ENCODE measurements at regions not wholly inside any gene's neighbourhood (a gene's known extent, or its start where the extent isn't known, plus 50 kb on each side); places are given as distances from the start of the nearest gene placed in this dataset.

DNA sequence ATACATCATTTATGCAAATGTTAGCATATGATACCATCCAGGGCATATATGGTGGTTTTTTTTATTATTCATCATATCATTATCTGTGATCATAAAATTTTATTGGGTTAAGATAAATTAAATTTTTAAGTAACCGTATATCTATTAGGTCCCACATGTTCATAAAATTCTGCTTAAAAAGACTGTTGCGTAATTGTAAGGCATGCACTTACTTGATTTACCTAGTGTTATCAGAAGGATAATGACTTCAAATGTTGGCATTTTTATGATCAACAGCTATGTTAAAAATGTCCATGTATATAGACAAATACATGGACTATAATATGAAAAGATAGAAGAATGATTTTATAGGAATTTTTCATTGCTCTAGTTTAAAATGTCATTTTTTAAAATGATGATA, 1625.5 kb upstream of the CELF4 start:
- Histone ChIP-seq H4K91ac (ENCODE audit: low read depth, low read length, poor library complexity) (no peak overlapping the region), H3K23ac (ENCODE audit: low read depth, low read length, poor library complexity) (no peak overlapping the region), H3K9me3 (replicated peaks in 1 of 2; ENCODE audit: control insufficient read depth in 2 of 2, insufficient read depth in 1 of 2, low read depth in 1 of 2, low read length in 2 of 2) (no peaks in the 10 kb centered on the region), H3K27me3 (ENCODE audit: control insufficient read depth in 3 of 3, insufficient read depth in 3 of 3, low read depth in 1 of 3, low read length in 3 of 3) (no peaks in the 10 kb centered on the region), H2BK12ac (ENCODE audit: low read length) (no peak overlapping the region), H3K36me3 (replicated peaks in 1 of 2; ENCODE audit: control insufficient read depth in 2 of 2, insufficient read depth in 2 of 2, low read length in 2 of 2) (no peaks in the 10 kb centered on the region), H3K14ac (ENCODE audit: low read length) (no peak overlapping the region), H3K4me2 (ENCODE audit: insufficient read depth, low read length, poor library complexity, severe bottlenecking) (no peak overlapping the region), H3K4me1 (ENCODE audit: control insufficient read depth in 2 of 2, insufficient read depth in 1 of 2, low read depth in 1 of 2, low read length in 2 of 2) (peaks cover 0 to 3% of the 10 kb centered on the region in 2 donors), H3K27ac (replicated peaks; ENCODE audit: low read length) (no peak overlapping the region), H2BK5ac (ENCODE audit: low read length) (no peak overlapping the region), H2AFZ (ENCODE audit: low read length) (no peak overlapping the region), H2AK5ac (ENCODE audit: low read depth, low read length) (no peak overlapping the region), H3K9ac (ENCODE audit: low read depth, low read length, poor library complexity) (no peak overlapping the region), H2BK15ac (ENCODE audit: low read length) (no peak overlapping the region), H3K18ac (ENCODE audit: low read length) (no peak overlapping the region), H2BK120ac (ENCODE audit: low read depth, low read length) (no peak overlapping the region), H4K8ac (ENCODE audit: low read depth, low read length) (no peak overlapping the region), H3K4ac (ENCODE audit: low read length) (no peak overlapping the region), H3K79me1 (ENCODE audit: low read depth, low read length) (no peaks in the 10 kb centered on the region), H3K4me3 (ENCODE audit: low read length in 2 of 2) (no peak overlapping the region)
- no CpG with 5 or more reads among the region's 2 CpGs for WGBS, 2 donors (ENCODE audit: extremely low coverage in 2 of 2, insufficient read length in 2 of 2, insufficient replicate concordance in 1 of 2)
- DNase-seq (ENCODE audit: low spot score): no peak

- Histone ChIP-seq H3K4me3 (ENCODE audit: low read length in 2 of 2) (no peak overlapping the region), H3K23ac (ENCODE audit: low read depth, low read length, poor library complexity) (no peak overlapping the region), H2BK15ac (ENCODE audit: low read length) (no peak overlapping the region), H3K18ac (ENCODE audit: low read length) (no peak overlapping the region), H3K4me2 (ENCODE audit: insufficient read depth, low read length, poor library complexity, severe bottlenecking) (no peak overlapping the region), H3K27me3 (ENCODE audit: control insufficient read depth in 3 of 3, insufficient read depth in 3 of 3, low read depth in 1 of 3, low read length in 3 of 3) (no peaks in the 10 kb centered on the region), H3K79me1 (ENCODE audit: low read depth, low read length) (no peaks in the 10 kb centered on the region), H3K36me3 (replicated peaks in 1 of 2; ENCODE audit: control insufficient read depth in 2 of 2, insufficient read depth in 2 of 2, low read length in 2 of 2) (no peaks in the 10 kb centered on the region), H3K4me1 (ENCODE audit: control insufficient read depth in 2 of 2, insufficient read depth in 1 of 2, low read depth in 1 of 2, low read length in 2 of 2) (peaks cover 0 to 3% of the 10 kb centered on the region in 2 donors), H3K9me3 (replicated peaks in 1 of 2; ENCODE audit: control insufficient read depth in 2 of 2, insufficient read depth in 1 of 2, low read depth in 1 of 2, low read length in 2 of 2) (no peaks in the 10 kb centered on the region), H3K4ac (ENCODE audit: low read length) (no peak overlapping the region), H3K9ac (ENCODE audit: low read depth, low read length, poor library complexity) (no peak overlapping the region), H2AK5ac (ENCODE audit: low read depth, low read length) (no peak overlapping the region), H4K91ac (ENCODE audit: low read depth, low read length, poor library complexity) (no peak overlapping the region), H2AFZ (ENCODE audit: low read length) (no peak overlapping the region), H3K27ac (replicated peaks; ENCODE audit: low read length) (no peak overlapping the region), H3K14ac (ENCODE audit: low read length) (no peak overlapping the region), H2BK120ac (ENCODE audit: low read depth, low read length) (no peak overlapping the region), H2BK12ac (ENCODE audit: low read length) (no peak overlapping the region), H4K8ac (ENCODE audit: low read depth, low read length) (no peak overlapping the region), H2BK5ac (ENCODE audit: low read length) (no peak overlapping the region)
- DNase-seq (ENCODE audit: low spot score): no peak
- WGBS, 2 donors (ENCODE audit: extremely low coverage in 2 of 2, insufficient read length in 2 of 2, insufficient replicate concordance in 1 of 2): no CpG with 5 or more reads among the region's 3 CpGs
Observed at GRCh38 chr18:39190508-39190907, 1624.9 kb upstream of the CELF4 start.

- no peak overlapping the region for H2BK5ac ChIP-seq (ENCODE audit: low read length)
- H3K4me3 ChIP-seq (ENCODE audit: low read length in 2 of 2): no peak overlapping the region
- no peaks in the 10 kb centered on the region for H3K9me3 ChIP-seq (replicated peaks in 1 of 2; ENCODE audit: control insufficient read depth in 2 of 2, insufficient read depth in 1 of 2, low read depth in 1 of 2, low read length in 2 of 2)
- H3K23ac ChIP-seq (ENCODE audit: low read depth, low read length, poor library complexity): no peak overlapping the region
- H3K36me3 ChIP-seq (replicated peaks in 1 of 2; ENCODE audit: control insufficient read depth in 2 of 2, insufficient read depth in 2 of 2, low read length in 2 of 2): no peaks in the 10 kb centered on the region
- no peak overlapping the region for H3K4me2 ChIP-seq (ENCODE audit: insufficient read depth, low read length, poor library complexity, severe bottlenecking)
- H2BK15ac ChIP-seq (ENCODE audit: low read length): no peak overlapping the region
- H3K14ac ChIP-seq (ENCODE audit: low read length): no peak overlapping the region
- no peak overlapping the region for H2BK120ac ChIP-seq (ENCODE audit: low read depth, low read length)
- H3K4ac ChIP-seq (ENCODE audit: low read length): no peak overlapping the region
- no peak overlapping the region for H3K9ac ChIP-seq (ENCODE audit: low read depth, low read length, poor library complexity)
- H4K8ac ChIP-seq (ENCODE audit: low read depth, low read length): no peak overlapping the region
- no peak overlapping the region for H3K27ac ChIP-seq (replicated peaks; ENCODE audit: low read length)
- no CpG with 5 or more reads among the region's 2 CpGs for WGBS, 2 donors (ENCODE audit: extremely low coverage in 2 of 2, insufficient read length in 2 of 2, insufficient replicate concordance in 1 of 2)
- H3K4me1 ChIP-seq (ENCODE audit: control insufficient read depth in 2 of 2, insufficient read depth in 1 of 2, low read depth in 1 of 2, low read length in 2 of 2): peaks cover 0 to 3% of the 10 kb centered on the region in 2 donors
- H4K91ac ChIP-seq (ENCODE audit: low read depth, low read length, poor library complexity): no peak overlapping the region
- DNase-seq (ENCODE audit: low spot score): no peak
- H3K79me1 ChIP-seq (ENCODE audit: low read depth, low read length): no peaks in the 10 kb centered on the region
- no peak overlapping the region for H2AK5ac ChIP-seq (ENCODE audit: low read depth, low read length)
- H2BK12ac ChIP-seq (ENCODE audit: low read length): no peak overlapping the region
- no peak overlapping the region for H3K18ac ChIP-seq (ENCODE audit: low read length)
- no peak overlapping the region for H2AFZ ChIP-seq (ENCODE audit: low read length)
- no peaks in the 10 kb centered on the region for H3K27me3 ChIP-seq (ENCODE audit: control insufficient read depth in 3 of 3, insufficient read depth in 3 of 3, low read depth in 1 of 3, low read length in 3 of 3)
Observed at GRCh38 chr18:39188278-39188677, 1622.7 kb upstream of the CELF4 start.

DNA sequence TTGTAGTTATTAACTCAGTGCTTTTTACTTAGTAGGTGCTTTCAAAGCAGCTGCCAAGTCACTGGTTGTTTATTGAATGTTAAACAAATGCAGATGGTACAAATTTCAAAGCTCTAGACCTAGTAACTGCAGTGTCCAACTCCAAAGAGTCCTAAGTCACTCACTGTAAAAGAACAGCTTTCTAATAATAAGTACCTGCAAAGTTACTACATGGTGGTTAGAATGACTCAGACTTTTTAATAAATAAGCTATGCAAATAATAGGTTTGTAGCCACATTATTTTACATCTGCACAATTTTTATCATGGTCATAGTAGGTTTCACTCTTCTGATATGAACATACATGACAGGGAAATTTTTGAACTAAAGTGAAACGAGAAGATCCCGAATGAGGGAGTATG, 1620.4 kb upstream of the CELF4 start:
- H3K4me2 ChIP-seq (ENCODE audit: insufficient read depth, low read length, poor library complexity, severe bottlenecking): no peak overlapping the region
- no CpG with 5 or more reads among the region's 2 CpGs for WGBS, 2 donors (ENCODE audit: extremely low coverage in 2 of 2, insufficient read length in 2 of 2, insufficient replicate concordance in 1 of 2)
- no peaks in the 10 kb centered on the region for H3K9me3 ChIP-seq (replicated peaks in 1 of 2; ENCODE audit: control insufficient read depth in 2 of 2, insufficient read depth in 1 of 2, low read depth in 1 of 2, low read length in 2 of 2)
- no peaks in the 10 kb centered on the region for H3K79me1 ChIP-seq (ENCODE audit: low read depth, low read length)
- no peak for DNase-seq (ENCODE audit: low spot score)
- no peak overlapping the region for H2BK120ac ChIP-seq (ENCODE audit: low read depth, low read length)
- H4K91ac ChIP-seq (ENCODE audit: low read depth, low read length, poor library complexity): no peak overlapping the region
- no peaks in the 10 kb centered on the region for H3K4me1 ChIP-seq (ENCODE audit: control insufficient read depth in 2 of 2, insufficient read depth in 1 of 2, low read depth in 1 of 2, low read length in 2 of 2)
- H2AK5ac ChIP-seq (ENCODE audit: low read depth, low read length): no peak overlapping the region
- H2BK5ac ChIP-seq (ENCODE audit: low read length): no peak overlapping the region
- H4K8ac ChIP-seq (ENCODE audit: low read depth, low read length): no peak overlapping the region
- no peak overlapping the region for H3K4ac ChIP-seq (ENCODE audit: low read length)
- no peak overlapping the region for H3K14ac ChIP-seq (ENCODE audit: low read length)
- H3K4me3 ChIP-seq (ENCODE audit: low read length in 2 of 2): no peak overlapping the region
- no peak overlapping the region for H2AFZ ChIP-seq (ENCODE audit: low read length)
- H3K9ac ChIP-seq (ENCODE audit: low read depth, low read length, poor library complexity): no peak overlapping the region
- no peak overlapping the region for H3K18ac ChIP-seq (ENCODE audit: low read length)
- H2BK15ac ChIP-seq (ENCODE audit: low read length): no peak overlapping the region
- H3K23ac ChIP-seq (ENCODE audit: low read depth, low read length, poor library complexity): no peak overlapping the region
- H3K27ac ChIP-seq (replicated peaks; ENCODE audit: low read length): no peak overlapping the region
- no peak overlapping the region for H2BK12ac ChIP-seq (ENCODE audit: low read length)
- H3K27me3 ChIP-seq (ENCODE audit: control insufficient read depth in 3 of 3, insufficient read depth in 3 of 3, low read depth in 1 of 3, low read length in 3 of 3): no peaks in the 10 kb centered on the region
- H3K36me3 ChIP-seq (replicated peaks in 1 of 2; ENCODE audit: control insufficient read depth in 2 of 2, insufficient read depth in 2 of 2, low read length in 2 of 2): no peaks in the 10 kb centered on the region

Measured in neuronal stem cell (in vitro differentiated cells).